SK-N-MC (cell line): ENCODE measurements at regions not wholly inside any gene's neighbourhood (a gene's known extent, or its start where the extent isn't known, plus 50 kb on each side); places are given as distances from the start of the nearest gene placed in this dataset.

Experiments used
- DNase-seq: peaks from one replicate; pipeline ENCODE4 v3.0.0-alpha.2; 2011; ENCODE audit warnings: low read depth, low spot score
- H3K27ac ChIP-seq: fragments of 200-600 bp; sonication (generic); 2 replicates; pipeline ENCODE4 v1.5.1; 2016; ENCODE audit warnings: mixed run types
- H3K36me3 ChIP-seq: fragments of 200-600 bp; sonication (generic); 2 replicates; pipeline ENCODE4 v1.6.1; 2017; ENCODE audit warnings: antibody characterized with exemption, low read length, mixed read lengths; ENCODE audit not compliant: insufficient read depth
- H3K4me3 ChIP-seq: fragments of 200-600 bp; sonication (generic); 2 replicates; pipeline ENCODE4 v1.5.1; 2016
- H3K9ac ChIP-seq: fragments of 200-600 bp; sonication (generic); 2 replicates; pipeline ENCODE4 v1.8.0; 2017; ENCODE audit warnings: mixed run types, mixed read lengths; ENCODE audit not compliant: insufficient read length
- H3K9me3 ChIP-seq: fragments of 200-600 bp; sonication (generic); 2 replicates; pipeline ENCODE4 v1.6.1; 2017; ENCODE audit warnings: low read depth, mild to moderate bottlenecking, antibody characterized with exemption, low read length, moderate library complexity, mixed read lengths
- EZH2 ChIP-seq: fragments of 200-600 bp; sonication (generic); IDR thresholded peaks from one replicate; pipeline ENCODE4 v1.6.1; 2017; ENCODE audit warnings: antibody characterized with exemption
- FOXP2 ChIP-seq: optimal IDR thresholded peaks from 2 replicates; pipeline ENCODE3; 2011; ENCODE audit warnings: mild to moderate bottlenecking, moderate library complexity; ENCODE audit not compliant: insufficient read depth; ENCODE audit errors: extremely low read length, control extremely low read depth
- POLR2AphosphoS5 ChIP-seq: IDR thresholded peaks from 2 replicates; pipeline ENCODE4 v1.6.1; 2012; ENCODE audit warnings: mild to moderate bottlenecking, low read depth, low read length, borderline replicate concordance

GRCh38 chrX:36916941-36917340 lies 91.2 kb upstream of the FAM47C start:
- no peaks in the 10 kb centered on the region for H3K36me3 ChIP-seq
- DNase-seq, result no peak

GRCh38 chrX:36927712-36928111 lies 80.5 kb upstream of the FAM47C start:
- Histone ChIP-seq H3K27ac (no peak overlapping the region), H3K36me3 (no peaks in the 10 kb centered on the region), H3K4me3 (no peak overlapping the region), H3K9ac (no peak overlapping the region), H3K9me3 (no peaks in the 10 kb centered on the region)
- no peak for DNase-seq
- TF ChIP-seq FOXP2, result no peak
- TF ChIP-seq POLR2AphosphoS5, result no peak
- TF ChIP-seq EZH2, result no peak

More at GRCh38 chrX:36916941-36917340, 91.2 kb upstream of the FAM47C start:
- TF ChIP-seq FOXP2, result no peak
- no peak for TF ChIP-seq POLR2AphosphoS5
- no peak for TF ChIP-seq EZH2
- Histone ChIP-seq H3K27ac (no peak overlapping the region), H3K9ac (no peak overlapping the region), H3K9me3 (no peaks in the 10 kb centered on the region), H3K4me3 (no peak overlapping the region)

DNA sequence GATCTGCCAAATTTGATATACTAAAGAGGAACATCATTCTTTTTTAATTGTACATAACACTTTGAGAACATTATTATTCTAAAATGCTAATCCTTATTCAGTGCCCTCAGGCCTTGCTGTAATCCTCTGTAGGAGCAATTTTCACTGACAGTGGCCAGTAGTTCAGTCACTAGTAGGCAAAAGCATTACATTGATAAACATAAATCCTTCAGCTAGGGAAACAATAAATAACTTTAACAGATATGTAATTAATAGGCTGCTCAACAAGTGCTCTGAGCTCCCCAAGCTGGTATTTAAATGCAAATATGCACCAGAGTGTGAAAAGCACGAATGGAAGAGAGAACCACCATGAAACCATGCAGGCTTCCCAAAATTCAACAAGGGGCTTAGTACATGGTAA lies 77.7 kb upstream of the FAM47C start:
- Histone ChIP-seq H3K9ac (no peak overlapping the region), H3K27ac (no peak overlapping the region), H3K9me3 (no peaks in the 10 kb centered on the region), H3K4me3 (no peak overlapping the region), H3K36me3 (no peaks in the 10 kb centered on the region)
- TF ChIP-seq EZH2 (no peak), FOXP2 (no peak), POLR2AphosphoS5 (no peak)
- DNase-seq, result no peak

GRCh38 chrX:36947214-36947613 lies 61.0 kb upstream of the FAM47C start:
- Histone ChIP-seq H3K27ac (no peak overlapping the region), H3K9ac (no peak overlapping the region), H3K36me3 (no peaks in the 10 kb centered on the region), H3K9me3 (no peaks in the 10 kb centered on the region), H3K4me3 (no peak overlapping the region)
- no peak for TF ChIP-seq POLR2AphosphoS5
- TF ChIP-seq FOXP2, result no peak
- DNase-seq, result no peak

DNA sequence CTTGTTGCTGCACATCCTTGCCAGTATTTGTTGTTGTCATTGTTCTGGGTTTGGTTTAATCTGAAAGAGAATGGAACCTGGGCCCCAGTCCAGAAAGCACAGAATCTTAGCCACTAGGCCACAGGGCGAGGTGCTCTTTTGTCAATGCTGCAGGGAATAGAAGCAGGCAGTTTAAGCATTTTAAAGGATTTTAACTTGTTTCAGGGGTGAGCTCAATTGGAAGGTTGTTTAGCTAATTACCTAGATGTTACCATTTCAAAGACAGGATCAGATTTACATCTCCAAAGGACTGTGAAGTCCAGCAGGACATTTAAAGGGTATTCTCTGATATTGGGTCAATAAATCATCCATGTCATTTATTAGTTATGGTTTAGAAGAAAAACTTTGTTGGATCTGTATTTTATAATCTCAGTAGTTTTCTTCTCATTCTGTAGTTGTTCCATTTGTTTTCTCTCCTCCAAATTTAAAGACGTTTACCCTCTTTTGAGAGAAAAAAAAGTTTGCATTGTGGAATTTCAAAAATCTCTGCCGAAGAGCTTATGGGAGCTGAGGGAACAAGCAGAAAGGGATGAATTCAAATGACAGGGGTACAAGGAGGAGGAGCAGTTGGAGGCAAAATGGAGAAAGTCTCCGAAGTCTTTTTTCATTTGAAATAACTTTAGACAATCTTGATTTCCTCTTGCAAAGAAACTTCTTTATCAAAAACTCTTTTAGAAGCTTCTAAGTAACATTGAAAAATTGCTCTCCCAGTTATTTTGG lies 57.5 kb upstream of the FAM47C start:
- no peaks in the 10 kb centered on the region for H3K9me3 ChIP-seq
- no peak overlapping the region for H3K9ac ChIP-seq
- H3K36me3 ChIP-seq, result no peaks in the 10 kb centered on the region
- no peak for DNase-seq
- no peak overlapping the region for H3K4me3 ChIP-seq
- no peak overlapping the region for H3K27ac ChIP-seq
- TF ChIP-seq POLR2AphosphoS5 (no peak), FOXP2 (no peak), EZH2 (no peak)

GRCh38 chrX:36957425-36958328 lies 50.5 kb upstream of the FAM47C start:
- DNase-seq, result no peak
- Histone ChIP-seq H3K27ac (no peak overlapping the region), H3K9me3 (no peaks in the 10 kb centered on the region), H3K4me3 (no peak overlapping the region), H3K9ac (no peak overlapping the region), H3K36me3 (no peaks in the 10 kb centered on the region)
- TF ChIP-seq POLR2AphosphoS5 (no peak), EZH2 (no peak), FOXP2 (no peak)
